NCI-H748 (cell line): ENCODE measurements at regions not wholly inside any gene's neighbourhood (a gene's known extent, or its start where the extent isn't known, plus 50 kb on each side); places are given as distances from the start of the nearest gene placed in this dataset.

ENCODE experiments used
- DNase-seq: peaks from one replicate; lab custom pipeline; 2025; ENCODE audit not compliant: unreplicated experiment; lab: John Stamatoyannopoulos, UW

- DNase-seq, result no peak
Measured at GRCh38 chr1:29753244-29753643, 516.9 kb downstream of the PTPRU start.

GRCh38 chr1:29752141-29752540 is 515.8 kb downstream of the PTPRU start:
- no peak for DNase-seq

GRCh38 chr1:29749024-29749945 is 513.0 kb downstream of the PTPRU start:
- DNase-seq, result no peak

- no peak for DNase-seq
Measured at GRCh38 chr1:29747196-29747595, 510.9 kb downstream of the PTPRU start.

GRCh38 chr1:29746076-29746665 is 509.8 kb downstream of the PTPRU start:
- no peak for DNase-seq

GRCh38 chr1:29744684-29745490 is 508.6 kb downstream of the PTPRU start:
- DNase-seq, result no peak

- DNase-seq, result no peak
Measured at GRCh38 chr1:29743931-29744330, 507.6 kb downstream of the PTPRU start.

GRCh38 chr1:29743264-29743663 is 506.9 kb downstream of the PTPRU start:
- DNase-seq, result no peak

- no peak for DNase-seq
Measured at GRCh38 chr1:29739176-29739575, 502.9 kb downstream of the PTPRU start.

- no peak for DNase-seq
Measured at GRCh38 chr1:29736582-29737188, 500.4 kb downstream of the PTPRU start.

- DNase-seq, result no peak
Measured at GRCh38 chr1:29732453-29732852, 496.1 kb downstream of the PTPRU start.

- no peak for DNase-seq
Measured at GRCh38 chr1:29730623-29731022, 494.3 kb downstream of the PTPRU start.

GRCh38 chr1:29729281-29729680 is 493.0 kb downstream of the PTPRU start:
- no peak for DNase-seq

GRCh38 chr1:29728703-29729102 is 492.4 kb downstream of the PTPRU start:
- DNase-seq, result no peak

- no peak for DNase-seq
Measured at GRCh38 chr1:29725262-29725661, 488.9 kb downstream of the PTPRU start.

- DNase-seq, result no peak
Measured at GRCh38 chr1:29722598-29722997, 486.3 kb downstream of the PTPRU start.

- DNase-seq, result no peak
Measured at GRCh38 chr1:29719253-29719652, 482.9 kb downstream of the PTPRU start.

- no peak for DNase-seq
Measured at GRCh38 chr1:29718791-29719190, 482.5 kb downstream of the PTPRU start.

- no peak for DNase-seq
Measured at GRCh38 chr1:29716306-29716705, 480.0 kb downstream of the PTPRU start.

GRCh38 chr1:29713857-29714256 is 477.5 kb downstream of the PTPRU start:
- no peak for DNase-seq

- DNase-seq, result no peak
Measured at GRCh38 chr1:29712801-29713200, 476.5 kb downstream of the PTPRU start.
